Stomach smooth muscle (tissue), 2 donors: ENCODE measurements at regions not wholly inside any gene's neighbourhood (a gene's known extent, or its start where the extent isn't known, plus 50 kb on each side); places are given as distances from the start of the nearest gene placed in this dataset.

Experiments
- H3K27ac ChIP-seq: one replicate; pipeline ENCODE4 v1.7.0; 2013; ENCODE audit warnings: mild to moderate bottlenecking, low read length, inconsistent platforms
- H3K27me3 ChIP-seq, 2 donors: one replicate each; pipeline ENCODE4 v1.7.0; 2013; ENCODE audit warnings: low read length in 2 of 2; ENCODE audit not compliant: insufficient read depth in 2 of 2, control insufficient read depth in 1 of 2
- H3K36me3 ChIP-seq, 2 donors: one replicate each; pipeline ENCODE4 v1.7.0; 2013; ENCODE audit warnings: low read length in 2 of 2; ENCODE audit not compliant: control insufficient read depth in 2 of 2, insufficient read depth in 2 of 2
- H3K4me1 ChIP-seq: one replicate; pipeline ENCODE4 v1.7.0; 2013; ENCODE audit warnings: low read length; ENCODE audit not compliant: control insufficient read depth, insufficient read depth
- H3K4me3 ChIP-seq, 2 donors: one replicate each; pipeline ENCODE4 v1.7.0; 2013; ENCODE audit warnings: low read length in 2 of 2
- H3K9ac ChIP-seq, 2 donors: one replicate each; pipeline ENCODE4 v1.7.0; 2013; ENCODE audit warnings: low read length in 2 of 2, mild to moderate bottlenecking in 1 of 2
- H3K9me3 ChIP-seq, 2 donors: one replicate each; pipeline ENCODE4 v1.7.0; 2013; ENCODE audit warnings: low read length in 2 of 2; ENCODE audit not compliant: control insufficient read depth in 2 of 2
- donor health status: healthy.
- donor health status: Pancreatic carcinoma.

DNA sequence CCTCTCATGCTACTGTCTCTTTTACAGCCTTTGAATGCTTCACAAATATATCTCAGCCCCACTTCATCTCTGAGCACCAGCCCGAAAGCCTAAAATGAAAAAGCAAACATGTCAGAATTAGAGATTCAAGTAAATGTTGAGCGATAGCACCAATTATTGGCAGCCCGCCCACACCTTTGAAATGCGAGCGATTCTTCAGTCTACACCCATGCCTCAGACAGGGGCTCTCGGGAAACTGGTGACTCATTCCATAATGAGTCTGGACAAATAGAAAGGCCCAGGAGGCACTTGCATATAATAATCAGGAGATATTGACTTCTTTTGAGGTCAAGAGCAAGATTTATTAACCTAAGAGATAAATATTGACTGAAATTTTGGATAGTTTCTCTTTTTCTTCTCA is 487.3 kb upstream of the PTBP2 start:
- peak overlapping the region; percentile 32 for H3K27ac ChIP-seq
- peaks cover 6% of the 10 kb centered on the region for H3K4me1 ChIP-seq
- H3K27me3 ChIP-seq, result no peaks in the 10 kb centered on the region
- H3K9me3 ChIP-seq, result no peaks in the 10 kb centered on the region
- H3K9ac ChIP-seq, result no peak overlapping the region
- no peak overlapping the region for H3K4me3 ChIP-seq
- no peaks in the 10 kb centered on the region for H3K36me3 ChIP-seq

DNA sequence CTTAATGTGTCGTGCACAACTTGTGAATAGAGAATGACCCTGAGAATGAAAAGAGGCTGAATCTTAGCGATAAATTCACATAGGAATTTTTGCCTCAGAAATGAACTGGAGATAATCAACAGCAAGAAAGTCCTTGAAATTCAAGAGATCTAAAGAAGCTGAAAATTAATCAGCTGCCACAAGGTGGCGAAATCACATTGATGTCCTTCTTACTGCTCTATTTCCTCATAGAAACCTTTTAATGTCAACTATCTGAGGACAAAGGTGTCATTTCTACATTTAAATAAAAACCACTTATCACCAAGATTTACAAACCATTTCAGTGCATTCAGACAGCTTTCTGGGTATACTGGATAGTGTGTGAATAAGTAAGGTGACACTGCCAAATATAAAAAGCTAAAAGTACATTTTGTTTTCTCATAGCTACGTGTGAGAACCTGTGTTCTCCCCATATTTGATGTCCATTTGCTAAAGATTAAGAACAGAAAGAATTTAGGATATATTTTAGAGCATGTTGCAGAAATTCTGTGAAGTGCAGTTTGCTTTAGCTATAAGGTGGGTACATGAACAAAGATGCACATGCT is 485.3 kb upstream of the PTBP2 start:
- no peaks in the 10 kb centered on the region for H3K9me3 ChIP-seq
- no peak overlapping the region for H3K4me3 ChIP-seq
- H3K4me1 ChIP-seq, result peaks cover 6% of the 10 kb centered on the region
- no peak overlapping the region for H3K27ac ChIP-seq
- H3K27me3 ChIP-seq, result no peaks in the 10 kb centered on the region
- no peak overlapping the region for H3K9ac ChIP-seq
- no peaks in the 10 kb centered on the region for H3K36me3 ChIP-seq

DNA sequence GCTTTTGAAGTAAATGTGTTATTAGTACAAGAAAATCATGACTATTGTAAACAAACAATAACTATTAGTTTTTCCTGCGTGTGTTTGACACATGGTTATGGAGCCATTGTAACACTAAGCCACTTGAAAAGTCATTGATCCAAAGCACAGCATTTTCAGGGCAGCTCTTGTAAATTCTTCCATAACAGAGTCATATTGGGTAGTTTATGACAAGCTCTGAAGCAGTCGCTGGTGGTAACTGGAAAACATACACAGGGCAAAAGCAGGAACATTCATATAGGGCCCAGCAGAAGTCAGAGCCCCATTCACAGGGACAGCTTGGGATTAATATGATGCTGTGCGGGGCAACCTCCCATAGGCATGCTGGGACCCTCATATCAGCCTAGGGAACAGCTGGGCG is 483.2 kb upstream of the PTBP2 start:
- H3K27me3 ChIP-seq, result no peaks in the 10 kb centered on the region
- no peaks in the 10 kb centered on the region for H3K36me3 ChIP-seq
- no peak overlapping the region for H3K4me3 ChIP-seq
- H3K9ac ChIP-seq, result no peak overlapping the region
- H3K4me1 ChIP-seq, result peaks cover 6% of the 10 kb centered on the region
- no peaks in the 10 kb centered on the region for H3K9me3 ChIP-seq
- H3K27ac ChIP-seq, result no peak overlapping the region

- Histone ChIP-seq H3K4me1 (peaks cover 6% of the 10 kb centered on the region), H3K4me3 (no peak overlapping the region), H3K9ac (no peak overlapping the region), H3K27me3 (no peaks in the 10 kb centered on the region), H3K36me3 (no peaks in the 10 kb centered on the region), H3K27ac (no peak overlapping the region), H3K9me3 (no peaks in the 10 kb centered on the region)
Observed at GRCh38 chr1:96240438-96240837, 481.1 kb upstream of the PTBP2 start.

DNA sequence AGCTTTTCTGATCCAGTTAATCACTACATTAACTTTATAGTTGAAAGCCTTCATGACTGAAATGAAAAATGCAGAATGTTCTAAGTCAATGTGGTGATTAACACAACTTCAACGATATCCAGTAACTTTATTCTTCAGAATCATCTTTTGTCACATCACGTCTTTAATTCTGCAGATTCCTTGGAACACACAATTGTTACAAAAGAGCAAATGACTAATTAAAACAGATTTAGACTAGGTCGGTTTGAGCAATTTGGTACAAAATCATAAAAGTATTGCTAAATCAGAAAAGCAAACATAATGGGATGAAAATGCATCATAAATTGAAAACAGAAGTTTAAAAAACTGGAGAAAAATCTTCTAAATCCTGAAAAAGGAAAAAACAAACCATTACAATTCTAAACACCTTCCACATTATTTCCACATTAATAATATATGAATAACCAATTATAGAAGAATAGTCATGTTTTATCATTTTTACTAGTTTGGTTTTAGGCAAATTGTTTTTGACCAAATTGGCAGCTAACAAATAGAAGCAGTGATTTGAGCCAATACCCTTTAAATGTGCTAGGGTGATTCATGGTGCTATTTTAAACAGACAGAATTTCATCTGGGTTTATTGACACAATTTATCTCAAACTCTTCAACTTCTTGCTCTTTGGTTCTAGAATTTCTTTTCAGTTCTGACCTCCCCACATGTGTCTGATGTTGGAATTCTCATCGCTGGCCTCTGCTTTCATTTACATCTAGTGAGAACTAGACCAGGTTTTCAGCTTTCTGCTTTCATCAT is 468.1 kb upstream of the PTBP2 start:
- Histone ChIP-seq H3K4me1 (no peaks in the 10 kb centered on the region), H3K9ac (no peak overlapping the region), H3K9me3 (no peaks in the 10 kb centered on the region), H3K36me3 (no peaks in the 10 kb centered on the region), H3K27ac (no peak overlapping the region), H3K4me3 (no peak overlapping the region), H3K27me3 (no peaks in the 10 kb centered on the region)

DNA sequence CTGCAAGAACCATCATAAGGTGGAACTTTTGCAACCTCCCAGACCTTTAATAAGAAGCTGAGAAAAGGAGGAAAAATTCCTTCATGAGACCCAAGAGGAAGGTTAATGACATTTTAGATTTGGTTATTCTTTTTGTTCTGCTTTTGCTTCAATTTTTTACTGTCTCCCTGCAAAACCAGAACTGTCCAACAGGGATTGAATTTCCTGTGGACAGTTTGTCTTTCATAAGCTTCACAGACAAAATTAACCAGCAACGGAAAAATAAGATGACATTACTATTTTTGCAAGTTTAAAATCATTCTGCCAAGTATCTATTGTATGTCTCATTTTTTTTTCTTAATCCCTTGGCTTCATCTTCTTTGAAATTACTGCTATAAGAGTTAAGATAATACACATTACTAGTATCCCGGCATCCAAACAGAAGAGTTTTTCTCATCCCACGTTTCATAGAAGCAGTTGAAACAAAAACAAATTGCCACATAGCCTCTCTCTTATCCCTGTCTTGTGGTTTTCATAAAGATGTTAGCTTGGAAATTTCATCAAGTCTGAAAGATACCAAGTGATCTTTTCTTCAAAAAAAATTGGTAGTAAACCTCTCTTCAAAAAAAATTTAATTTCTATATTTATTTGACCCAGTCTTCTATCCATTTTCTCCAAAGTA is 465.3 kb upstream of the PTBP2 start:
- Histone ChIP-seq H3K4me3 (no peak overlapping the region), H3K27ac (no peak overlapping the region), H3K4me1 (no peaks in the 10 kb centered on the region), H3K9ac (no peak overlapping the region), H3K27me3 (no peaks in the 10 kb centered on the region), H3K9me3 (no peaks in the 10 kb centered on the region), H3K36me3 (no peaks in the 10 kb centered on the region)

DNA sequence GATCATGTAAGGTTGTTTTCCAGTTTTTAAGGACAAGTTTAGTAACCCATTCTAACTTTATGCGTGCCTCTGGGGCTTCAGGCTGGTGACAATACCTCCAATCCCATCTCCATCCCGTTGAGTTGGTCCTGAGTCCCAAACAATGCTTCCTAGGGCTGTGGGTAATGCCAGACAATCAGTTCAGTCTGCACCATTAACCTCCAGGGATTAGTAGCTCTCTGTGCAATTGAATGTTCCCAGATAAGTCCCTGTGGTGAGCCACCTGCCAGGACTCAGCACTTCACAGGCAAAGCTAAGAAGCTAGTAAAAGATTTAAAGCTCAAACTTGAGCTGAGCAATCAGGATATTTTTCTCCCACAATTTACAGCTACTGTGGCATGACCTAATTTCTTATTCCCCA is 462.2 kb upstream of the PTBP2 start:
- Histone ChIP-seq H3K9ac (no peak overlapping the region), H3K27ac (no peak overlapping the region), H3K36me3 (no peaks in the 10 kb centered on the region), H3K9me3 (no peaks in the 10 kb centered on the region), H3K27me3 (no peaks in the 10 kb centered on the region), H3K4me3 (no peak overlapping the region), H3K4me1 (no peaks in the 10 kb centered on the region)

- Histone ChIP-seq H3K27me3 (no peaks in the 10 kb centered on the region), H3K9me3 (no peaks in the 10 kb centered on the region), H3K9ac (no peak overlapping the region), H3K36me3 (no peaks in the 10 kb centered on the region), H3K4me1 (no peaks in the 10 kb centered on the region), H3K27ac (no peak overlapping the region), H3K4me3 (no peak overlapping the region)
Observed at GRCh38 chr1:96281491-96281890, 440.1 kb upstream of the PTBP2 start.

GRCh38 chr1:96290033-96290432 is 431.6 kb upstream of the PTBP2 start:
- Histone ChIP-seq H3K9me3 (peaks cover 3 to 7% of the 10 kb centered on the region in 2 donors), H3K27ac (no peak overlapping the region), H3K27me3 (no peaks in the 10 kb centered on the region), H3K9ac (no peak overlapping the region), H3K36me3 (no peaks in the 10 kb centered on the region), H3K4me1 (no peaks in the 10 kb centered on the region), H3K4me3 (no peak overlapping the region)

DNA sequence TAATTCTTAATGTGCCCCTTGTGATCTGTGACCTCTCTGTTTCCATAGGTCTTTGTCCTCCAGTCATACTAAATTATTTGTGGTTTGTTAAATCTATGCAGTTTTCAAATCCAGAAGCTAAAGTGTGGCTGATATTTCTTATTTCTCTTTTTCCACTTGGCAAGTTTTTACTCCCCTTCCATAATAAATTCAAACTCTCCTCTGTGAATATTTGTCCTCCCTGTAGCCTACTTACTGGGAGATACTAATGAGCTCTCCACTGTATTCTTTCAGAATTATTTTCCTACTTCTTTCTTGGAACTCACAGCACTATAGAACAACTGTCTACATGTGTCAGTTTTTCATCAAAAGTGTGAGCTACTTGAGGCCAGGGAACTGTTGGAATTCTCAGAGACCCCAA is 430.8 kb upstream of the PTBP2 start:
- H3K27me3 ChIP-seq, result no peaks in the 10 kb centered on the region
- H3K4me3 ChIP-seq, result no peak overlapping the region
- no peak overlapping the region for H3K27ac ChIP-seq
- no peaks in the 10 kb centered on the region for H3K36me3 ChIP-seq
- H3K4me1 ChIP-seq, result no peaks in the 10 kb centered on the region
- peaks cover 3 to 7% of the 10 kb centered on the region in 2 donors for H3K9me3 ChIP-seq
- H3K9ac ChIP-seq, result no peak overlapping the region

DNA sequence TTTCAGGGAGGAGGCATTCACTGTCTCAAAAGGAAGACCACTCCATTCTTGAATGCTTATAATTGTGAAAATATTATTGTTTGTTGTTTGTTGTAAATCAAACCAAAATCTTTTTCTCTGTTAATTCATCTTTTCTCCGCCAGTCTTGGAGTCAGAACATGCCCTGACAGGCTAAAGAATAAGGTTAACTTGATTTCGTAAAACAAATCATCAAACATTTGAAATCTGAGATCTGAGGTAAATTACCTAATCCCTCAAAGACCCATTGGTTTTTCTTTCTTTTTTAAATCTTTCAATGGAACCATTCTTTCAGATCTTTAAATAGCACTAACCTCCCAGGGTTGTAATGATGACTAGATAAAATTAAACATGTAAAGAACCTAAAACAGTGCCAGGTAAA is 430.1 kb upstream of the PTBP2 start:
- H3K4me3 ChIP-seq, result no peak overlapping the region
- H3K9me3 ChIP-seq, result peaks cover 3 to 7% of the 10 kb centered on the region in 2 donors
- H3K36me3 ChIP-seq, result no peaks in the 10 kb centered on the region
- no peak overlapping the region for H3K9ac ChIP-seq
- no peaks in the 10 kb centered on the region for H3K27me3 ChIP-seq
- no peak overlapping the region for H3K27ac ChIP-seq
- H3K4me1 ChIP-seq, result no peaks in the 10 kb centered on the region
